Esophagus (tissue), 2 donors: ENCODE measurements at regions not wholly inside any gene's neighbourhood (a gene's known extent, or its start where the extent isn't known, plus 50 kb on each side); places are given as distances from the start of the nearest gene placed in this dataset.
A peak's percentile ranks its signal among the peaks of the same experiment; 100 is the strongest.

Source experiments
- H3K27ac ChIP-seq, 2 donors: one replicate each; pipeline ENCODE4 v1.5.1; 2013; ENCODE audit warnings: low read depth in 2 of 2, mild to moderate bottlenecking in 2 of 2, inconsistent platforms in 1 of 2, low read length in 1 of 2, moderate library complexity in 1 of 2
- H3K27me3 ChIP-seq, 2 donors: one replicate each; pipeline ENCODE4 v1.6.1; 2013; ENCODE audit warnings: low read length in 2 of 2, control low read depth in 1 of 2, mild to moderate bottlenecking in 1 of 2; ENCODE audit not compliant: insufficient read depth in 2 of 2, control insufficient read depth in 1 of 2
- H3K36me3 ChIP-seq, 2 donors: one replicate each; pipeline ENCODE4 v1.6.1; 2013; ENCODE audit warnings: low read length in 1 of 2; ENCODE audit not compliant: control insufficient read depth in 2 of 2, insufficient read depth in 2 of 2
- H3K4me1 ChIP-seq, 2 donors: one replicate each; pipeline ENCODE4 v1.6.1; 2013; ENCODE audit warnings: low read length in 1 of 2; ENCODE audit not compliant: control insufficient read depth in 2 of 2, insufficient read depth in 2 of 2
- H3K4me3 ChIP-seq, 2 donors: one replicate each; pipeline ENCODE4 v1.5.1; 2013; ENCODE audit warnings: low read length in 2 of 2, mild to moderate bottlenecking in 2 of 2, low read depth in 1 of 2, moderate library complexity in 1 of 2
- H3K9me3 ChIP-seq, 2 donors: one replicate each; pipeline ENCODE4 v1.6.1; 2013; ENCODE audit warnings: mild to moderate bottlenecking in 2 of 2, low read depth in 1 of 2, low read length in 1 of 2, moderate library complexity in 1 of 2; ENCODE audit not compliant: control insufficient read depth in 2 of 2, insufficient read depth in 1 of 2
- WGBS, 2 donors: extraction: QIAGEN DNeasy Blood & Tissue Kit; methylation state at CpG; one replicate each; pipeline ENCODE4 v1.1.7; 2013; 5-methylcytosine and 5-hydroxymethylcytosine counted together
- donor health status: healthy with polysubstance abuse.
- donor health status: Bipolar disorder and iron deficiency.

- Histone ChIP-seq H3K36me3 (no peaks in the 10 kb centered on the region), H3K27me3 (no peaks in the 10 kb centered on the region), H3K4me3 (no peak overlapping the region), H3K4me1 (no peaks in the 10 kb centered on the region), H3K9me3 (no peaks in the 10 kb centered on the region), H3K27ac (peak overlapping the region; percentile 57 to 68)
- 59 to 78% methylated on average over 1 of the region's 1 CpG for WGBS, 2 donors
Observed at GRCh38 chr3:153734777-153735551, 386.2 kb upstream of the ARHGEF26 start.

DNA sequence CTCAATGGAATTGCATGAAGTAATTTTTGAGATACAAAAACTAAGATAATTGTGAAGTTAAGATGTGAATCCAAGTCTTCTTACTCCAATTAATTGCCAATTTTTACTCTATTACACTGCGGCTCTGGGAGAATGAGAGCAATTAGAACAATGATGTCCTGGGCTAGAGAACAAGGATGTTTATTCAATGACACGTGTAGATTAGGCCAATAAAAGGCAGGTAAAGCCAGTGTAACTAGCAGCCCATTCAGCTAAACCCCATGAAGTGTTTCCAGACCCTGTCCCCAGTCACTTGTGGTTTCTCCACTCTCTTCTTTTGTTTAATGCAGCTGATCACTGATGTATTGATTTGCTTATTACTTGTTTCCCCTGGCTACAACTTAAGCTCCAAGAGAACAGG, 381.1 kb upstream of the ARHGEF26 start:
- WGBS, 2 donors = 53 to 54% methylated on average over 2 of the region's 2 CpGs

GRCh38 chr3:153744889-153745288, 376.3 kb upstream of the ARHGEF26 start:
- Histone ChIP-seq H3K27me3 (no peaks in the 10 kb centered on the region), H3K4me3 (no peak overlapping the region), H3K36me3 (no peaks in the 10 kb centered on the region), H3K27ac (no peak overlapping the region), H3K4me1 (no peaks in the 10 kb centered on the region), H3K9me3 (no peaks in the 10 kb centered on the region)
- 69 to 72% methylated on average over 3 of the region's 3 CpGs for WGBS, 2 donors

More for the DNA sequence above, 381.1 kb upstream of the ARHGEF26 start:
- Histone ChIP-seq H3K9me3 (no peaks in the 10 kb centered on the region), H3K36me3 (no peaks in the 10 kb centered on the region), H3K4me1 (no peaks in the 10 kb centered on the region), H3K4me3 (no peak overlapping the region), H3K27ac (no peak overlapping the region), H3K27me3 (no peaks in the 10 kb centered on the region)

DNA sequence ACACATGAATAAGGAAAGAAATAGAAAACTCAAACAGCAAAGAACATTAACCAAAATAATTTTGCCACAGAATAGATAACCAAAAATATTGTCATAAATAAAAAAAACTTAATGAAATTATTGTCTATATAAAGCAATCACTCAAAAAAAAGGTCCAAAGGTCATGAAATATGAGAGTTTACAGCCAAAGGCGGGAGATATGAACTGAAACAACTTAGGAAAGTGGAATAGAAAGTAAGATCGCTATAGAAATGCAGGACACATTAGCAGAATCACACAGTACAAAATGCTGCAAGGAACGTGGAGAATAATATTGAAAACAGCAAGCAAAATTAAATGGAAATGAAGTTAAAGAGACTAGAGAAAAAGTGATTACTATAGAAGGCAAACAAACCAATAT, 375.0 kb upstream of the ARHGEF26 start:
- H3K4me1 ChIP-seq = no peaks in the 10 kb centered on the region
- H3K27ac ChIP-seq = no peak overlapping the region
- no peaks in the 10 kb centered on the region for H3K9me3 ChIP-seq
- H3K27me3 ChIP-seq = no peaks in the 10 kb centered on the region
- no peak overlapping the region for H3K4me3 ChIP-seq
- WGBS, 2 donors = 69 to 88% methylated on average over 3 of the region's 3 CpGs
- H3K36me3 ChIP-seq = no peaks in the 10 kb centered on the region

- Histone ChIP-seq H3K9me3 (no peaks in the 10 kb centered on the region), H3K36me3 (no peaks in the 10 kb centered on the region), H3K4me1 (no peaks in the 10 kb centered on the region), H3K27ac (no peak overlapping the region), H3K27me3 (no peaks in the 10 kb centered on the region), H3K4me3 (no peak overlapping the region)
- 21 to 33% methylated on average over 1 of the region's 1 CpG for WGBS, 2 donors
Observed at GRCh38 chr3:153749070-153749610, 372.1 kb upstream of the ARHGEF26 start.

GRCh38 chr3:153752405-153753027, 368.7 kb upstream of the ARHGEF26 start:
- 45 to 55% methylated on average over 8 of the region's 8 CpGs for WGBS, 2 donors
- Histone ChIP-seq H3K4me1 (no peaks in the 10 kb centered on the region), H3K27ac (peak overlapping the region in 1 of 2 donors; percentile 74), H3K36me3 (no peaks in the 10 kb centered on the region), H3K4me3 (peak overlapping the region in 1 of 2 donors; percentile 26), H3K27me3 (no peaks in the 10 kb centered on the region), H3K9me3 (no peaks in the 10 kb centered on the region)

- H3K4me3 ChIP-seq = peak overlapping the region in 1 of 2 donors; percentile 26
- 31 to 43% methylated on average over 2 of the region's 2 CpGs for WGBS, 2 donors
- H3K36me3 ChIP-seq = no peaks in the 10 kb centered on the region
- no peaks in the 10 kb centered on the region for H3K9me3 ChIP-seq
- no peaks in the 10 kb centered on the region for H3K4me1 ChIP-seq
- H3K27ac ChIP-seq = no peak overlapping the region
- H3K27me3 ChIP-seq = no peaks in the 10 kb centered on the region
Observed at GRCh38 chr3:153753035-153753434, 368.2 kb upstream of the ARHGEF26 start.

DNA sequence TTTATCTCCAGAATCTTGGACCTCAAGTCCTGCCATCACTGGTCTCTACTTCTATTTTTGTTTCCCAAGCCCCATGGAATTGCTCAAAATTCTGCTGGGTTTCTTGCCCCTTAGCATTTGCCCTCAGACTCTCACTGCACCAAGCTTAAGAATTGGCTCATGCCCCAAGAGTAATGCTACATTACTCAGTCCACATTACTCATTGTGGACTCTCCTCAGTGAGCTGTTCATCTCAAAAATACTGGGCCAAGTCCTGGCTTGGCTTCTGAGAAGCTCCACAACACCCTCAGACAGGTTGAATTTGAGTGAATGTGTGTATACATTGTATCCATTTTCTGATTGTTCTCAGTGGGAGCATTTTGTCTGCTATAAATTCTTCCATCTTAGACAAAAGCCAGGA, 364.4 kb upstream of the ARHGEF26 start:
- Histone ChIP-seq H3K27ac (peak overlapping the region in 1 of 2 donors; percentile 44), H3K9me3 (no peaks in the 10 kb centered on the region), H3K36me3 (no peaks in the 10 kb centered on the region), H3K4me3 (no peak overlapping the region), H3K27me3 (no peaks in the 10 kb centered on the region), H3K4me1 (no peaks in the 10 kb centered on the region)

- Histone ChIP-seq H3K4me3 (no peak overlapping the region), H3K9me3 (no peaks in the 10 kb centered on the region), H3K27me3 (no peaks in the 10 kb centered on the region), H3K36me3 (no peaks in the 10 kb centered on the region), H3K27ac (no peak overlapping the region), H3K4me1 (no peaks in the 10 kb centered on the region)
- WGBS, 2 donors = 87 to 93% methylated on average over 3 of the region's 3 CpGs
Observed at GRCh38 chr3:153757839-153758238, 363.4 kb upstream of the ARHGEF26 start.
